HEK293 (cell line): ENCODE measurements at regions not wholly inside any gene's neighbourhood (a gene's known extent, or its start where the extent isn't known, plus 50 kb on each side); places are given as distances from the start of the nearest gene placed in this dataset.

Source experiments
- GLIS1 ChIP-seq: fragments of 450-650 bp; formaldehyde crosslinking; IDR thresholded peaks from 2 replicates; pipeline ENCODE4 v1.5.1; 2016; ENCODE audit warnings: missing biosample characterization, missing genetic modification characterization
- HOXA7 ChIP-seq: sonication (generic); formaldehyde crosslinking; IDR thresholded peaks from 2 replicates; pipeline ENCODE4 v1.8.1; 2022; ENCODE audit warnings: missing genetic modification reagents, borderline replicate concordance
- YY1 ChIP-seq: fragments of 450-650 bp; formaldehyde crosslinking; IDR thresholded peaks from 2 replicates; pipeline ENCODE4 v1.5.1; 2018; ENCODE audit warnings: missing biosample characterization, missing genetic modification characterization
- ZBTB1 ChIP-seq: fragments of 450-650 bp; formaldehyde crosslinking; IDR thresholded peaks from 2 replicates; pipeline ENCODE4 v1.5.1; 2016; ENCODE audit warnings: missing biosample characterization, missing genetic modification characterization
- ZNF184 ChIP-seq: fragments of 450-650 bp; IDR thresholded peaks from 2 replicates; pipeline ENCODE4 v1.5.1; 2018; ENCODE audit warnings: missing biosample characterization, mild to moderate bottlenecking, missing genetic modification characterization
- ZNF664 ChIP-seq: fragments of 450-650 bp; formaldehyde crosslinking; IDR thresholded peaks from 2 replicates; pipeline ENCODE4 v1.5.1; 2016; ENCODE audit warnings: missing biosample characterization, missing genetic modification characterization
- TF ChIP-seq, protein P1 (sequence below): fragments of 450-650 bp; formaldehyde crosslinking; IDR thresholded peaks from 2 replicates; pipeline ENCODE4 v1.5.1; 2016; ENCODE audit warnings: missing biosample characterization, missing genetic modification characterization
- TF ChIP-seq, protein P2 (sequence below): fragments of 450-650 bp; formaldehyde crosslinking; IDR thresholded peaks from 2 replicates; pipeline ENCODE4 v1.5.1; 2016; ENCODE audit warnings: missing biosample characterization, missing genetic modification characterization
- TF ChIP-seq, protein P3 (sequence below): fragments of 450-650 bp; formaldehyde crosslinking; IDR thresholded peaks from 2 replicates; pipeline ENCODE4 v1.5.1; 2016; ENCODE audit warnings: missing biosample characterization, missing genetic modification characterization
- TF ChIP-seq, protein P4 (sequence below): fragments of 450-650 bp; formaldehyde crosslinking; IDR thresholded peaks from 2 replicates; pipeline ENCODE4 v1.5.1; 2016; ENCODE audit warnings: missing biosample characterization, missing genetic modification characterization

DNA sequence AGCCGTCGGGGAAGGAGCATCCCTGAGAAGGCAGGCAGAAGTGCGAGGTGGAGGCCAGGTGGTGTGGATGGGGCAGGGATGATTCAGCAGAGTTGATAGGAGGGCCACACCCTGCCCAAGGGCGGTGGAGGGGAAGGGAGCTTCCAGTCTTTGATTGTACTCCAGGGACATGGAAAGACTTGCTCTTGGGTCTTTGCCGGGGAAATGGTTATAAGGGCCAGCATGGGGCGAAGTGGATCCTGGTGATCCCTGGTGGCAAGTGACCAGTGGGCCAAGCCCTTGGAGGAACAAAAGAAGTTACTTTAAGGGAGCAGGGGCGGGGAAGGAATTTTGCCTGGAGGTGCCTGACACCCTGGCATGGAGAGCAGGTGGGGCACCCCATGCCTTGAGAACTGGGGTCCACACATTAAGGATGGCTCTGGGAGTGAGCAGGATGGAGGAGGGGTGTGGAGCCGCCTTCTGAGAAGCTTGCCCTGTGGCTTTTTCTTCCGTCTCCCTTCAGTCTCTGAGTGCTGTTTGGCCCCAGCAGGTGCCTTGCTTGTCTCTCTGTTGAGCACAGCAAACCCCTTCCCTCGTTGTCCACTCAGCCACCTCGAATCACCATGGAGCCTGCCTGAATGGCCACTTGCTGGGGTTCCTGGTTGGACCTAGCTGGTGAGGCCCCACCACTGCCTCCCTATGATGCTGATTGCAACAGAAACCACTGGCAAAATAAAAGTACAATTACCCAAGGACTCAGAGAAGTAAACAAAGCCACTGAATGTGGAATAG lies 83.9 kb downstream of the RAMP3 start:
- TF ChIP-seq ZBTB1 (tag by site-specific recombination) (no peak), ZNF664 (tag by site-specific recombination) (no peak), GLIS1 (tag by site-specific recombination) (no peak), HOXA7 (CRISPR knock-in tag) (no peak), YY1 (tag by site-specific recombination) (no peak), ZNF184 (tag by site-specific recombination) (no peak)
- TF ChIP-seq, protein P1, sequence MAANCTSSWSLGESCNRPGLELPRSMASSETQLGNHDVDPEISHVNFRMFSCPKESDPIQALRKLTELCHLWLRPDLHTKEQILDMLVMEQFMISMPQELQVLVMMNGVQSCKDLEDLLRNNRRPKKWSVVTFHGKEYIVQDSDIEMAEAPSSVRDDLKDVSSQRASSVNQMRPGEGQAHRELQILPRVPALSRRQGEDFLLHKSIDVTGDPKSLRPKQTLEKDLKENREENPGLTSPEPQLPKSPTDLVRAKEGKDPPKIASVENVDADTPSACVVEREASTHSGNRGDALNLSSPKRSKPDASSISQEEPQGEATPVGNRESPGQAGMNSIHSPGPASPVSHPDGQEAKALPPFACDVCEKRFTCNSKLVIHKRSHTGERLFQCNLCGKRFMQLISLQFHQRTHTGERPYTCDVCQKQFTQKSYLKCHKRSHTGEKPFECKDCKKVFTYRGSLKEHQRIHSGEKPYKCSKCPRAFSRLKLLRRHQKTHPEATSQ, result no peak
- TF ChIP-seq, protein P2, sequence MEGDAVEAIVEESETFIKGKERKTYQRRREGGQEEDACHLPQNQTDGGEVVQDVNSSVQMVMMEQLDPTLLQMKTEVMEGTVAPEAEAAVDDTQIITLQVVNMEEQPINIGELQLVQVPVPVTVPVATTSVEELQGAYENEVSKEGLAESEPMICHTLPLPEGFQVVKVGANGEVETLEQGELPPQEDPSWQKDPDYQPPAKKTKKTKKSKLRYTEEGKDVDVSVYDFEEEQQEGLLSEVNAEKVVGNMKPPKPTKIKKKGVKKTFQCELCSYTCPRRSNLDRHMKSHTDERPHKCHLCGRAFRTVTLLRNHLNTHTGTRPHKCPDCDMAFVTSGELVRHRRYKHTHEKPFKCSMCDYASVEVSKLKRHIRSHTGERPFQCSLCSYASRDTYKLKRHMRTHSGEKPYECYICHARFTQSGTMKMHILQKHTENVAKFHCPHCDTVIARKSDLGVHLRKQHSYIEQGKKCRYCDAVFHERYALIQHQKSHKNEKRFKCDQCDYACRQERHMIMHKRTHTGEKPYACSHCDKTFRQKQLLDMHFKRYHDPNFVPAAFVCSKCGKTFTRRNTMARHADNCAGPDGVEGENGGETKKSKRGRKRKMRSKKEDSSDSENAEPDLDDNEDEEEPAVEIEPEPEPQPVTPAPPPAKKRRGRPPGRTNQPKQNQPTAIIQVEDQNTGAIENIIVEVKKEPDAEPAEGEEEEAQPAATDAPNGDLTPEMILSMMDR (tag by site-specific recombination), result no peak
- TF ChIP-seq, protein P3, sequence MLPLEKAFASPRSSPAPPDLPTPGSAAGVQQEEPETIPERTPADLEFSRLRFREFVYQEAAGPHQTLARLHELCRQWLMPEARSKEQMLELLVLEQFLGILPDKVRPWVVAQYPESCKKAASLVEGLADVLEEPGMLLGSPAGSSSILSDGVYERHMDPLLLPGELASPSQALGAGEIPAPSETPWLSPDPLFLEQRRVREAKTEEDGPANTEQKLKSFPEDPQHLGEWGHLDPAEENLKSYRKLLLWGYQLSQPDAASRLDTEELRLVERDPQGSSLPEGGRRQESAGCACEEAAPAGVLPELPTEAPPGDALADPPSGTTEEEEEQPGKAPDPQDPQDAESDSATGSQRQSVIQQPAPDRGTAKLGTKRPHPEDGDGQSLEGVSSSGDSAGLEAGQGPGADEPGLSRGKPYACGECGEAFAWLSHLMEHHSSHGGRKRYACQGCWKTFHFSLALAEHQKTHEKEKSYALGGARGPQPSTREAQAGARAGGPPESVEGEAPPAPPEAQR (tag by site-specific recombination), result no peak
- TF ChIP-seq, protein P4, sequence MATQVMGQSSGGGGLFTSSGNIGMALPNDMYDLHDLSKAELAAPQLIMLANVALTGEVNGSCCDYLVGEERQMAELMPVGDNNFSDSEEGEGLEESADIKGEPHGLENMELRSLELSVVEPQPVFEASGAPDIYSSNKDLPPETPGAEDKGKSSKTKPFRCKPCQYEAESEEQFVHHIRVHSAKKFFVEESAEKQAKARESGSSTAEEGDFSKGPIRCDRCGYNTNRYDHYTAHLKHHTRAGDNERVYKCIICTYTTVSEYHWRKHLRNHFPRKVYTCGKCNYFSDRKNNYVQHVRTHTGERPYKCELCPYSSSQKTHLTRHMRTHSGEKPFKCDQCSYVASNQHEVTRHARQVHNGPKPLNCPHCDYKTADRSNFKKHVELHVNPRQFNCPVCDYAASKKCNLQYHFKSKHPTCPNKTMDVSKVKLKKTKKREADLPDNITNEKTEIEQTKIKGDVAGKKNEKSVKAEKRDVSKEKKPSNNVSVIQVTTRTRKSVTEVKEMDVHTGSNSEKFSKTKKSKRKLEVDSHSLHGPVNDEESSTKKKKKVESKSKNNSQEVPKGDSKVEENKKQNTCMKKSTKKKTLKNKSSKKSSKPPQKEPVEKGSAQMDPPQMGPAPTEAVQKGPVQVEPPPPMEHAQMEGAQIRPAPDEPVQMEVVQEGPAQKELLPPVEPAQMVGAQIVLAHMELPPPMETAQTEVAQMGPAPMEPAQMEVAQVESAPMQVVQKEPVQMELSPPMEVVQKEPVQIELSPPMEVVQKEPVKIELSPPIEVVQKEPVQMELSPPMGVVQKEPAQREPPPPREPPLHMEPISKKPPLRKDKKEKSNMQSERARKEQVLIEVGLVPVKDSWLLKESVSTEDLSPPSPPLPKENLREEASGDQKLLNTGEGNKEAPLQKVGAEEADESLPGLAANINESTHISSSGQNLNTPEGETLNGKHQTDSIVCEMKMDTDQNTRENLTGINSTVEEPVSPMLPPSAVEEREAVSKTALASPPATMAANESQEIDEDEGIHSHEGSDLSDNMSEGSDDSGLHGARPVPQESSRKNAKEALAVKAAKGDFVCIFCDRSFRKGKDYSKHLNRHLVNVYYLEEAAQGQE, result no peak
